ENCODE measurements at regions not wholly inside any gene's neighbourhood (a gene's known extent, or its start where the extent isn't known, plus 50 kb on each side); places are given as distances from the start of the nearest gene placed in this dataset.

GRCh38 chr5:58224221-58224620 is 235.7 kb downstream of the PLK2 start:
- no peak for TF ChIP-seq CTCF (IDR thresholded peaks at IDR 0.05)
- TF ChIP-seq POLR2A (IDR thresholded peaks at IDR 0.05), result no peak
- TF ChIP-seq EP300 (IDR thresholded peaks at IDR 0.05), result no peak

Data from ovary (tissue), 3 donors.